HG02623 (cell line): ENCODE measurements at regions not wholly inside any gene's neighbourhood (a gene's known extent, or its start where the extent isn't known, plus 50 kb on each side); places are given as distances from the start of the nearest gene placed in this dataset.
"Not testable (repeated sequence)": the region's sequence is repeated elsewhere in the genome, so short reads cannot be mapped to it uniquely, and the experiment has no call there.

Experiments used
- ATAC-seq: cut with Tn5 transposase; IDR thresholded peaks from one replicate; pipeline ENCODE4 v1.9.1; 2021; ENCODE audit warnings: moderate library complexity; ENCODE audit not compliant: unreplicated experiment

DNA sequence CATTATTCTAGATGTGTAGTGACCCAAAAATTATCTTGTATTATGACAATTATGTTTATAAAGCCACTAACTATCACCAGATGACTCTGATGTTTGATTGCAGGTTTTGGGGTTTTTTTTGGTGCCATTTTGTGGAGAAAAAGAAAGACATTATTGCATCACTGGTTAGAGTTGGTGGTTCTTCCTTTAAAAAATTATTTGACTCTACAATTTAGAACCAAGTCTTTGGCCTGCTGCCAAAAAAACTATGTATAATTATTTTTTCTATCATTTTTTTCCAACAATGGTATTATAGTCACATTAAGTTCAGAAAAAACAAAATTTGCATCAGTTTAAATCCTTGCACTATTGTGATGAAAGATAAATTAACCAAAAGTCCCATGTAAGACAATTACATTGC, 258.6 kb upstream of the GRM7 start:
- ATAC-seq = no peak

DNA sequence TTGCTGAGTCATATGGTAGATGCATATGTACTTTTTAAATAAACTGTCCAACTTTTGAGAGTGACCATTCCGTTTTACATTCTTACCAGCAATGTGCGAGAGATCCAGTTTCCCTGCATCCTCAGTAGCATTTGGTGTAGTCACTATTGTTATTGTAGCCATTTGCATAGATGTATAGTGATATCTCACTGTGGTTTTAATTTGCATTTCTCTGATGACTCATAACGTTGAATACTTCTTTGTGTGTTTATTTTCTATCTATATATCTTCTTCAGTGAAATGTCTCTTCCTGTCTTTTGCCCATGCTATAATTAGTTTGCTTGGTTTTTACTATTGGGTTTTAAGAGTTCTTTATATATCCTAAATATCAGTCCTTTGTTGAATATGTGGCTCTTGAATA, 255.7 kb upstream of the GRM7 start:
- no peak for ATAC-seq

GRCh38 chr3:6608843-6609242, 252.1 kb upstream of the GRM7 start:
- no peak for ATAC-seq

DNA sequence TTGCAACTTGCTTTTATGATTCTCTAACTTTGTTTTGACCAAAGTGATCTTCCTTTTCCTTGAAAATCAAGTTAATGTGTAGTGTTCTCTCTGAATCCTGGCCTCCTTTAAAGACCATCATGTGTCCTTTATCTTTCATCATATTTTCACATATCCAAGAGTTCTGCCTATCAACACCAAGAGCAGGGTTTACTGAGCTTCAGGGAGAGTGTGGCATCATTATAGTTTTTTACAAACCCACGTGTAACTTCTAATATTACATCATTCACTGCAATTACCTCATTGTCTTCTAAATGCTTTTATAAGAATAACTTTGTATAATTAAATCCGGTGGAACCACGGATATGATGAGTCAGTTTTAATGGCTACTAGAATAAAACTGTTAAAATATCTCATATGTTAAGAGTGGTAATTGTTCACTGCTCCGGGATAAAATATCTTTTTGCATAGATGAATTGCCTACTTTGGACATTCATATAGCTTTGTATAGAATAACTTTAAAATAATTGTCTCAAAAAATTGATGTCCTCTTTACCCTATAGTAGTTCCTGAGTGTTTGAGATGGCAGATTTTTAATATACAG, 248.8 kb upstream of the GRM7 start:
- no peak for ATAC-seq

DNA sequence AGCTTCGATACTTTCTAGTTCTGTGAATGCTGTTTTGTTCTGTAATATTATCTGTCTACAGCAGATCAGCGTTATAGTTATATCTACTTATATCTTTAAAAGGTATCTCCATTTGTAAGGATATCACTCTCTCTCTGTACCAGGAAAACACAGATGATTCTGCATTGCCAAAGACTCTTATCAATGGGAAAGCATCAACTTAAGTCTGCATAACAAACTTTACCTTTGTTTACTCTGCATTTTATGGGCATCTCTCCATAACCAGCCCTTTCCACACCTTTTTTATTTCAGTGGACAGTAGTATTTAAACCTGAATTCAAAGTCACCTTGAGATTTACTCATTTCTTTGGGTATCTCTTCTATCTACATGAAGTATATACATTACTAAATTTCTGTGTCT, 238.7 kb upstream of the GRM7 start:
- no peak for ATAC-seq

DNA sequence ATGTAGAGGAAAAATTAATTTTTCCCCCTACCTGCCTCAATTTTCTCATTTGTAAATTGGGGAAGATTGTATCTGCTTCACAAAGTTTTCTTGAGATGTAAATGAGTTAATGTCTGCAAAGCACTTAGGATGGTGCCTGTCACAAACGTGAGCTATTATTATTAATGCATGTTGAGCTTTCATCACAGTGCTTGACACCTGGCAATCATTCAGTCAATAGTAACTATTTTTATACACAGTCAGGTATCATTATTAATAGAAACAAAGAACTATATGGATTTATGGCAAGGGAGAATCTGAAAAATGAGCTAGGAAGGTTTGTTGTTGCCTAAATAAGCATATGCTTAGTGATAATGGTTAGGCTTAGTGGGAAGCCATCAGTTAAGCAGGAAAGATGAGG, 238.2 kb upstream of the GRM7 start:
- ATAC-seq = no peak

- no peak for ATAC-seq
These were observed 229.5 kb upstream of the GRM7 start for GRCh38 chr3:6631376-6631775.

GRCh38 chr3:6640907-6641306, 220.0 kb upstream of the GRM7 start:
- no peak for ATAC-seq

DNA sequence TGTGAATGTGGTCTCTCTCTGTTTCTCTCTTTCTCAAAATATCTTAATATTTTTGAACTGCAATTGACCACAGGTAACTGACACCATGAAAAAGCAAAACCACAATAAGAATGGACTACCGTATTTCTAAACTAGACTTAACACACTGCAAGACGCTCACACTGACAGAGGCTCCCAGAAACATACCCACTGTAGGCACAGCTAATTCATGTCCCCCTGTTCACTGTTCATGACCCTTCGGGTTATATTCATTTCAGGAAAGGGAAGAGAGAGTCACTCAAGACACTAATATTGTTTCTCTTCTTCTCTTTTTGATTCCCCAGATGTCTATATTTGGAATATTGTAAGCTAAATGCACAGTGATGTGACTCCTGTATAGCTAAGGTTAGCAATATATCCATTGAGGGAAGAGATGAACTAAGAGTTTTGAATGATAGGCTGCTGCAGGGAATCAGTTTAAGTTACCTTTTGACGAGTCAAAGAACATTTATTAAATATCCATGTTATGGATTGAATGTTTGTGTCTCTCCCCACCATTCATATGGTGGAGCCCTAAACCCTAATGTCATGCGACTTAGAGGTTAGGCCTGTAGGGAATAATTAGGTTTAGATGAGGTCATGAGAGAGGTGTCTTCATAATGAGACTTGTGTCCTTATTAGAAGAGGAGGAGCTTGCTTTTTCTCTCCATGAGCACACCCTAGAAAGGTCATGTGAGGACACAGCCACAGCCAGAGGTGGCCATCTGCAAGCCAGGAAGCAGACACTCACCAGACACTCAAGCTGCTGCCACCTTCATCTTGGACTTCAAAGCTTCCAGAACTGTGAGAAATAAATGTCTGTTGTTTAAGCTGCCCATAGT, 216.6 kb upstream of the GRM7 start:
- ATAC-seq = no peak

DNA sequence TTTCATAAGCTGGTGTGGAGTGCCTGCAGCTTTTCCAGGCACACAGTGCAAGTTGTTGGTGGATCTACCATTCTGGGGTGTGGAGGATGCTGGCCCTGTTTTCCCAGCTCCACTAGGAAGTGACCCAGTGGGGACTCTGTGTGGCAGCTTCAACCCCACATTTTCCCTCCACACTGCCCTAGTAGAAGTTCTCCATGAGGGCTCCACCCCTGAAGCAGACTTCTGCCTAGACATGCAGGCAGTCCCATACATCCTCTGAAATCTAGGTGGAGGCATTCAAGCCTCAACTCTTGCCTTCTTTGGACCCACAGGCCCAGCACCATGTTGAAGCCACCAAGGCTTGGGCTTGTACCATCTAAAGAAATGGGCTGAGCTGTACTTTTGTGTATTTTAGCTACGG, 206.2 kb upstream of the GRM7 start:
- no peak for ATAC-seq

- ATAC-seq = no peak
These were observed 205.6 kb upstream of the GRM7 start for GRCh38 chr3:6655275-6655674.

- no peak for ATAC-seq
These were observed 203.3 kb upstream of the GRM7 start for GRCh38 chr3:6657591-6657990.

DNA sequence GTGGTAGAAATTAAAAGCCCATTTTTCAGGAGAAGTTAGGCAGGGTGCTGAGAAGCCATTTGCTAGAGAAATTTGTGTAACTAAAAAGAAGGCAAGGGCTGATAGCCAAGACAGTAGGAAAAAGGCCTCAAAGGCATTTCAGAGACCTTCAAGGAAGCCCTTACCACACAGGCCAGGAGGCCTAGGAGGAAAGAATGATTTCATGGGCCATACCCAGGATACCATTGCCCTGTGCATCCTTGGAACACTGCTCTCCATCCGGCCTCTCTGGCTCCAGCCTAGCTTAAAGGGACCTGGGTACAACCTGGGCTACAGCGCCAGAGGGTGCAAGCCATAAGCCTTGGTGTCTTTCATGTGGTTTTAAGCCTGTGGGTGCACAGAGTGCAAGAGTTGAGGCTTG, 193.6 kb upstream of the GRM7 start:
- no peak for ATAC-seq

- ATAC-seq = no peak
These were observed 189.6 kb upstream of the GRM7 start for GRCh38 chr3:6671363-6671762.

GRCh38 chr3:6679510-6679909, 181.4 kb upstream of the GRM7 start:
- ATAC-seq = peak; percentile 24

DNA sequence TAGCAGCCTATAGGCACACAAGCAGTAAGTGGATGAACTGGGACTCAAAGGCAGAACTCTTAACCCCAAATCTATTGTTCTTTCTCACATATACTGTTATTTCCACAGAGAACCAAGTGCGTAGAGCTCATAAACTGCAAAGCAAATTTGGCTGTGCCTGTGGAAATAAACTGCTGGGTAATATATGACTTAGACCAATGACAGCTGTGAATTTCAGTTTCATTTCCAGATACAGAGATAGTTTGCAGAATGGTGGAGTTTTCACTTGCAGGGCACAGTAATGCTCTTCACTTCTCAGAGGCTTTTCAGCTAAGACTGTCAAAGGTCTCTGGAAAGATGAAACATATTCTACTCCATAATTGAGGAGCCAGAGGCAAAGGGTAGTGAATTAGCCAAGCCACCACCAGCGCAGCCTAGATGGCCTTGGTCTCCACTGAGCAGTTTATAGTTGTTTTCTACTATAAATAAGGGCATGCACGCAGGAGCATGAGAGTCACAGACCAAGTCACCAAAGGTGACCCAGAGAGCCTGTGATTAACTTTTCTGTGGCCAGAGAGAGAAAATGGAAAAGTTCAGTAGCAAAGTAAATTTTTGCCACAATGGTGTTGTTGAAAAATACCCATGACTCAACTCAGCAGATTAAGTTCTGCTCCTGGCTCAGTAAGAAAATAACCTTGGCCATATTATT, 180.7 kb upstream of the GRM7 start:
- ATAC-seq = peak; percentile 89

DNA sequence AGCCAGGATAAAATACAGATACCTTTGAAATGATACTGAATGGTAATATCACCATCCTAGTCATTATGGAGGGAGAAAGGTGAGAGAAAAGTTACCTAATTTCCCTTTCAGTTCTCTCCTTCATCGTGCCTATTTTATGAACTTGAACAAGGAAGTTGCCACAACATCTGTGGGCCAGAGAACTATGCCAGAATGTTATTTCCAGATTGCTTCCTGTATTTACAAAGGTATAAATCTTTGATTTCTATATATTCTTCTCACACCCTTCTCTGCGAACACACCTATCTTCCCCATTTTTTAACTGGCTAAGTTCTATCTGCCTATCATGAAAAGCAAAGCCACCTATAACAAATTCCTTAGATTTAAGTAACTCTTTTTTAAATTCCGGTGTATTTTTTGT, 163.6 kb upstream of the GRM7 start:
- ATAC-seq = no peak

DNA sequence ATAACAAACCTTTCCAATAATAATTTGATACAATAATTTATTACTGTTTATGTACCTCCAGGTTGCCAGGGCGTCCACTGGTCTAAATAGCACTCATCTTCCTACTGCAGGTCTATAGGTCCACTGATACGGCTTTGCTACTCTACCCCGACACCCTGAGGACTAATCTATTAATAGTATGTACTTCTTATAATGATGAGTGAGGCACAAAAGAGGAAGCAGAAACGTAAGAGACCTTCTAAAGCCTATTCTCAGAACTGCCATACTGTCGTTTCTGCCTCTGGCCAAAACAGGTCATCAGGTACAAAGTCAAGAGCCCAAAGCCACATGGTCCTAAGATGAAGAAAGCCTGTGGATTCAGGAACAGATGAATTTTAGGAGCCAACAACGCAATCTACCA, 163.2 kb upstream of the GRM7 start:
- ATAC-seq = no peak

GRCh38 chr3:6704817-6705216, 156.1 kb upstream of the GRM7 start:
- ATAC-seq = not testable (repeated sequence)

DNA sequence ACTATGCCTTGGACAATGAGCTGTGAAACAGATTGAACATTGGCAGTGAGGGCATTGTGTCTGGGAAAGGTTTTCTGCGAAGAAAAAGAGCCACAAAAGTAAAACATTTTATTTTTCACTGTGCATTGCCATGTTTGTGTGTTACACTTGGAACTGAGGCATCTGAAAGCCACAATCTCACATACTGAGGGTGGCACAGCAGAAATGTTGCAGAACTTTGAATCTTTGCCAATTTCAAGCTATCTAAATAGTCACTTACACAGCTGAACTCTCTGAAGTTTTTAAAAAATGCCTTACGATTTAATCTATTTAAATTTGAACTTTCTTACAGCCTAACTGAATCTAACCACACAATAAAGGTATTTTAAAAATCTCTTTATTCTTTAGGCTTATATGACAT, 154.1 kb upstream of the GRM7 start:
- no peak for ATAC-seq

- ATAC-seq = no peak
These were observed 151.7 kb upstream of the GRM7 start for GRCh38 chr3:6709178-6709577.

- no peak for ATAC-seq
These were observed 146.0 kb upstream of the GRM7 start for GRCh38 chr3:6714962-6715361.
